T-helper 9 cell (primary cell): ENCODE measurements at regions not wholly inside any gene's neighbourhood (a gene's known extent, or its start where the extent isn't known, plus 50 kb on each side); places are given as distances from the start of the nearest gene placed in this dataset.
"Not testable (repeated sequence)": the region's sequence is repeated elsewhere in the genome, so short reads cannot be mapped to it uniquely, and the experiment has no call there.

Experiments
- DNase-seq: peaks from one replicate; pipeline ENCODE4 v3.0.0-alpha.2; 2020

DNA sequence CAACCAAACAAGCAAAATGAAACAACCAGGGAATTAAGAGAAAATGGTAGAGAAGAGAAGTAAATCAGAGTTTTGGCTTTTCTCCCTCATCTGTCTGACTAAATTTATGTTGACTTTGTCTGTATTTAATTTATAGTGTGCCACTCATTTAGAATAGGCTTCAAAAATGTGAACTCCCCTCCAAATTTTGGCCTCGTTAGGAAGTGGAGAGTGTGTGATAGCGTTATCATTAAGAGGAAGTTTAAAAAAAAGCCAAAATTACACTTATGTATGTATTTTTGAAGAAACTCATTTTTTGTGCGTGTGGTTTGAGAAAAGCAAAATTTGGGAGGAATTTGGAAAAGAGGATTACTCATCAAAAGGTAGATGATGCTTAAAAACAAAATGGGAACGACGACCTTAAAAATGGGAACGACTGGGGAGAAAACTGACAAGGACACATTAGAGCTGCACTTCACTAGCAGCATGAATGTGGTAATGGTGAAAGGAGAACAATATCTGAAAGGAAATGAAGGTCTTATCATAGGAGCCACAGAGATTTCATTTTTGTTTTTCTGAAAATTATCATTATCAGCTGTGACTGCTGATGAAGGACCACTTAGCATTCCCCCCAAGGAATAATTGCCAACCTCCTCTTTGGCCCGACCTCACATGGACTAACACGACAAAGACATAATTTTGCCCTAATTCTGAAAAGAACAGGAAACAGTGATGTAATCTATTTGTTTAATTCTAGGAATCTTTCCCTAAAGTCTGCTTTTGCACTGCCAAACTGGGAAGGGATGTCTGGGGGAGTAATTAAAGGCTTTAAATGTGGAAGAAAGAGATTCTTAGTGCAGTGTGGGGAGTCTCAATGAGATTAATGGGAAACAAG is 163.2 kb upstream of the P2RY1 start:
- DNase-seq: no peak

DNA sequence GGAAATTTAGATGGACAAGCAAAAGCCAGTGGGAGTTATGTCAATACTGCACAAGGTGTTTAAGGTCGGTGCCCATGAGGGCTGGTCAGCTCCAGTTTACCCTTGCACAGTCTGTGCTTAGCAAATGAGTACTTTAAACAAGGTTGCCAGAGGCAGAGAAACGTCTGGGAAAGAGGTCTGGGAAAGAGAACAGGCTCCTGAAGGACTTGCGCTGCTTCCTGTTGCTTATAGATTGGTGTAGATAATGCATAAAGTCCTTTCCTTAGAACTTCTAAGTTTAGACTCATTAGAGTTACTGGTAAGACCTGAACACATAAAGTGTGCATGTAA is 162.6 kb upstream of the P2RY1 start:
- no peak for DNase-seq

DNA sequence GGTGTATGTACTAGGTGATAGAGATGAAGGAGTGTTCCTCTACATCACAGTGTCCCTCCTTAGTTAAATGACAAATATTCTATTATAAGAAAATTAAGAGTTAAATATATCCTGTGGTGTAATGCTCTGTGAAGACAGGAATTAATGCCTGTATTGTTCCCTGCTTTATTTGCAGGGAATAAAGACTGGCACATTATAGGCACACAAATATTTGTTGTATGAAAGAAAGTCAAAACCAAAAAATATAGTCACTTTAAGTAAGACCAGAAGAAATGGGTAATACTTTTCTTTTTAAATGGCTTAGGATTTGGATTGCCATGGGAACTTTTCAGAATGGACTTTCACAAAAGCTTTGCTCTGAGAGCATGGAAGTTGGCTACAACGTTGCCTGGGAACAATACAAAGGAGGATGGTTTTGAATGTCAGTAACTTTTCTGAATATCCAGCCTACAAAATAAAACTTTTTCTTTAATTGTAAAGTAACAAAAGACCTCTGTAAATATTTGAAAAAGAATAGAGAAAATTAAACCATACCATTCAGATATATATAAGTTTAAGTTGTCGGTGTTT is 158.0 kb upstream of the P2RY1 start:
- no peak for DNase-seq

DNA sequence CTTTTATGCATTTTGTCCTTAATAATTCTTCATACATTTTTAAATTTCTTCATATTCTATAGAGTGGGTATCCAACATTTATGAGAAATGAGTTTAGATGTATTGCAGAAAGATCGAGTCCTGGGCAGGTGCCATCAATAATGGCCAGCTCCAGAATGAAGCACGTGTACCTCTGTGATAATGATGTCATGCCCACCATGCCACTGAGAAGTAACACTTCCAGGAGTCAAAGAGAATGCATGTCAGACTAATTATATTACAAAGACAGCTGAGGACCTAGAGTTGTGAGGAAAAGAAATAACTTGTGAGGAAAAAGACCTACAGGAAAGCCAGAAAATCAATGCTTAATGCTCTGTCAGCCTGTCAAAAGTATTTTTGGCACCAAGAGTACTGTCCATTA is 157.4 kb upstream of the P2RY1 start:
- no peak for DNase-seq

DNA sequence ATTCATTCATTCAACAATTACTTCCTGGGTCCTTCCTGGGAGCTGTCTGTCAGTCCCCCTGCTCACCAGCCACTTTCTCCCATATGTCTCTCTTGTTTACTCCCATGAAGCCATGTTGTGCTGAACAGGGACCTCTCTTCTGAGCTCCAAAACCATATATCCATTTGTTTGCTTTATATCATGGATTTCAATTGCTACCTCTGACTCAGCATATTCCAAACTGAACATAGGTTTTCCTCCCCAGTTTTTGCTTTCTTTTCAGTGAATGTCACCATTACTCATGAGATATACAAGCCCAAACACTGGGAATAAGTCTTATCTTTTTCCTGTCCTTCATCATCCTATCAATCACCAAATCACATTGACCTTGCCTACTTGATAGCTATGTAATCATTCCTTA is 152.5 kb upstream of the P2RY1 start:
- DNase-seq: no peak

DNA sequence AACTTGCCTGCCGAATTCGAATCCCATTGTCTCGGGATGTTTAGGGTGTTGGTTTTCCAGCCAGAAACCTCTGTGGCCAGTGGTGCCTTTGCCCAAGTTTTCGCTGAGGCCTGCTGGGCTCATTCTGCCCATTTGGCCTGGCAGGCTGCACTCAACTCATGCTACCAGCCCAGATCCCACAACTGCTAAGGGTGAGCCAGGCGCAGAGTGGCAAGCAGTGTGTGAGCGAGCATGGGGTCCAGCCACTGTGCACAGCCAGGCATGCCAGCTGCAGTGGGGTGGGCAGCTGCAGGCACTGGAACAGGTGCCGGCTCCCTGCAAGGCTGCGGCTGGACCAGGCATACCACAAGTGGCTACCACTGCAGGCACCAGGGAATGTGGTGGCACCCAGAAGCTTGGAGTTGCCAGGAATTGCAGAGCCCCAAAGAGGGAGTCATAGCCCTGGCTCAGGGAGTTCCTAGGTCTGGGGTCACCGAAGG is 151.4 kb upstream of the P2RY1 start:
- DNase-seq: no peak

DNA sequence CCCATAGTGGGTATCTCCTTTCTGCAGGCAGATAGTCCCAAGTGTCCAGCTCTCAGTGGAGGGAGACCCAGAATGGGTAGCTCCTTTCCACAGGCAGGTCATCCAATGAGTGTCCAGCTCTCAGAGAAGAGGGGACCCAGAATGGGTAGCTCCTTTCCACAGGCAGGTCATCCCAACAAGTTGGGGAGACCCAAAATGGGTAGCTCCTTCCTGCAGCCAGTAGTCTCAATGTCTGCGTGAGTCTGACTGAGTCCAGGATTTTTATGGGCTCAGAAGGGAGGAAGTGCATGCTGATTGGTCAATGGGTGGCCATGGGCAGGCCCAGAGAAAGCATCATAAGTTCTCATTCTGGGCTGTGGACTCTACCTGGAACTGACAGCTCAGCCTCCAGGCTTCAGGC is 150.7 kb upstream of the P2RY1 start:
- DNase-seq: no peak

DNA sequence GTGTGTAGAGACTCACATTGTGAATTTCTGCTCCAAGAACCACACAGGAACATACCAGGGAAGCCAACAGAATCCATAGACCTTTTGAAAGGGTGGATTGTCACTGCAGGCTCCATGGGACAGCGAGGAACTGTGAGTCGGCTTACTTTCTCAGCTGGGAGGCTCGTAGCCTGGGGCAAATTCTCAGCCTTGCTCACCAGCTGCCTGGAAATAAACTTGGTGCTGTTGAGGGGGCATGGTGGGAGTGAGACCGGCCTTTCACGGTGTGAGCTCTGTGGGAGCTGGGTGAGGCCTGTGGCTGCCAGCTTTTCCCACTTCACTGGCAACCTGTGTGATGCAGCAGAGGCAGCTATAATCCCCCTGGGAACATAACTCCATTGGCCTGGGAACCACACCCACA is 146.6 kb upstream of the P2RY1 start:
- DNase-seq: no peak

DNA sequence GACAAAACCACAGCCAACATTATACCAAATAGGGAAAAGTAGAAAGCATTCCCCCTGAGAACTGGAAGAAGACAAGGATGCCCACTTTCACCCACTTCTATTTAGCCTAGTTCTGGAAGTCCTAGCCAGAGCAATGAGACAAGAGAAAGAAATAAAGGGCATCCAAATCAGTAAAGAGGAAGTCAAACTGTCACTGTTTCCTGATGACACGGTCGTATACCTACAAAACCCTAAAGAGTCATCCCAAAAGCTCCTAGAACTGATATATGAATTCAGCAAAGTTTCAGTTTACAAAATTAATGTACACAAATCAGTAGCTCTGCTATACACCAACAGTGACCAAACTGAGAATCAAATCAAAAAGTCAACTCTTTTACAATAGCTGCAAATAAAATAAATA is 142.6 kb upstream of the P2RY1 start:
- not testable (repeated sequence) for DNase-seq

DNA sequence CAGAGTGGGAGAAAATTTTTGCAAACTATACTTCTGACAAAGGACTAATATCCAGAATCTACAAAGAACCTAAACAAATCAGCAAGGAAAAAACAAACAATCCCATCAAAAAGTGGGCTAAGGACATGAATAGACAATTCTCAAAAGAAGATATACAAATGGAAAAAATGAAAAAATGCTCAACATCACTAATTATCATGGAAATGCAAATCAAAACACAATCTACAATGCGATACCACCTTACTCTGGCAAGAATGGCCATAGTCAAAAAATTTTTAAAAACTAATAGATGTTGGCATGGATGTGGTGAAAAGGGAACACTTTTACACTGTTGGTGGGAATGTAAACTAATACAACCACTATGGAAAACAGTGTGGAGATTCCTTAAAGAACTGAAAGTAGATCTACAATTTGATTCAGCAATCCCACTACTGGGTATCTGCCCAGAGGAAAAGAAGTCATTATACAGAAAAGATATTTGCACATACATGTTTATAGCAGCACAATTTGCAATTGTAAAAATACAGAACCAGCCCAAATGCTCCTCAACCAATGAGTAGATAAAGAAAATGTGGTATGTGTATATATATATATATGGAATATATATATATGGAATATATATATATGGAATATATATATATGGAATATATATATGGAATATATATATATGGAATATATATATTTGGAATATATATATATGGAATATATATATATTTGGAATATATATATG is 141.2 kb upstream of the P2RY1 start:
- not testable (repeated sequence) for DNase-seq

DNA sequence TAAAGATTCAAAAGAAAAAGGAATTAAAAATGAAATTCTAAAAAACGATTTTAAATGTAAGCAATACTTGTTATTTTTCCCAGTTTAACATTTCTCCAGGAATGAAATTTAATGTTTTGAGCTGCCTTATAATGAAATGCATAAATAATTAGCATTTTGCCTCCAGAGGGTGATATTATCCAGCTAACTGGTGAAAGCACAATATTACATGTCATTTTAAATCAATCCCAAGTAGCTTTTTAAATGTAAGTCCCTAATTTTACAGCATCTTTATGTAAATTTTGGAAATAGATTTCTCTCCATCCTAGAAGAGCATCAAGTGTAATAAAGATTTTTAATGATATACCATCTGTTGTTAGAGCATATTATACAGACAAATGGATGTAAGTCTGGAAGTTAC is 139.1 kb upstream of the P2RY1 start:
- DNase-seq: no peak

DNA sequence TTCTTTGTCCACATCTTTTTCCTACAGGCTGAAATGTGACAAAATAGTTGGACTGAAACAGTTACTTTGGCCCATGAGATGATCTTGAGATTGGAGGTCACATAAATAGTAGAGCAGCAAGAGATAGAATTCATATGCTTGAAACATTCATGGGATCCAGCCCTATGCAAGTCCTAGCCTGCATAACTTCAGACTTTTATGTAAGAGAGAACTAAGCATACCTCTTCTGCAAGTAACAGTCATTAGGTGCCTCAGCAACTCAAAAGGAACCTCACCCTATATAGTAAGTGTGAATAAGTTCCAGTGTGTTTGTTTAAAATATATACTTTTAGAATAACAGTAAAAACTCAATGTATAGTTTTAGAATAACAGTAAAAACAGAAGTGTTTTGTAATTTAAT is 138.0 kb upstream of the P2RY1 start:
- no peak for DNase-seq

DNA sequence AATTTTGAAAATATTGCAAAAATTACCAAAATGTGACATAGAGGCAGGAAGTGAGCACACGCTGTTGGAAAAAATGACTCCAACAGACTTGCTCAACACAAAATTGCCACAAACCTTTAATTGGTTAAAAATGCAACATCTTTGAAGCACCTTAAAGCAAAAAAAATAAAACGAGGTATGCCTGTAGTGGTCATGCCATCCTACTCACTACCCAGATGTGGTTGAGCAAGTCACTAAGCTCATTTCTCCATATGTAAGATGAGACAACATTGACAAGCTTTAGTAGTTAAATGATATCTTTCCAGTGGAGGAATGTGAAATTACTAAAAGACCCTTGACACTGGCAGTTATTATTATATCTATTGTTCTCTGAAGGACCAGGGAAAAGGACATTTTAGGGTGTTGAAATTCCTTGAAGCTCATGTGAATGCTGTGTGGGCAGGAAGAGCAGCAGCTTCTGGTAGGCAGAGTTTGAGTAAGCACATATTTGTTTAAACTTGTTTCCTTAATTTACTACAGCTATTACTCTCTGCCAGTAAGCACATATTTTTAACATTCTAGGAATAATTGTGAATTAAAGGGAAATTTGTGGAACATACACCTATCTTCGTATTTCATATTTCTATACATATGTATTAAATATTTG is 131.6 kb upstream of the P2RY1 start:
- no peak for DNase-seq

DNA sequence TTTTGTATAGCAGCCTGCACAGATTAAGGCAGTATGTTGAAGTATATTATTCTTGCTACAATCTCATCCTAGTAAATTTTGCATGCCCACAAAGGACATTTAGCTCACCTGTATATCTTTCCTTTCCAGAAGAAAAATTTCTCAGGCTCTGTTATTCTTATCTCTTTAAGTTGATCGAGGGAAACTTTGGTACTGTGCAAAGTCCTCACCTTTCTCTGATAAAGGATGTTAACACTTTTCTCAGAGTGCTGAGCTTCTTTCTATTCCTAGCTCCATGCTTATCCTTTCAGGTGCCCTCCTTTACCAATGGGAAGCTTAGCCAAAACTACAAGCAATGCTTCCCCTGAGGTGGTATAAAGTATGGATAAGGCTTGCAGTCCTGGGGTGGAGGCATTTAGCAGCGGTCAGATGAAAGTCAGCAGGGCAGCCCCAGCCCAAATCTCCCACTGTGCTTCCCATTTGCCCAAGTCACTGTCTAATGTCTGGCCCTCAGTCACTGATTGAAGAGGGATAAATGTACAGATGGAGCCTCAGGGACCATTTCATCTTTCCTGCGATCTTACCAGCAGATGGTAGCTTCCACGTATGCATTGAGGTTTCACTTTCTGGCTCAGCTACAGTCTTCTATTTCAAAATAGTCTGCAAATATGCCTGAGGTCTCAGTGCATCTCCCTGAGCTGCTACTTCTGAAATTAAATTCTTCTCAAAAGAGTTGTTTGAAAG is 127.8 kb upstream of the P2RY1 start:
- DNase-seq: no peak

DNA sequence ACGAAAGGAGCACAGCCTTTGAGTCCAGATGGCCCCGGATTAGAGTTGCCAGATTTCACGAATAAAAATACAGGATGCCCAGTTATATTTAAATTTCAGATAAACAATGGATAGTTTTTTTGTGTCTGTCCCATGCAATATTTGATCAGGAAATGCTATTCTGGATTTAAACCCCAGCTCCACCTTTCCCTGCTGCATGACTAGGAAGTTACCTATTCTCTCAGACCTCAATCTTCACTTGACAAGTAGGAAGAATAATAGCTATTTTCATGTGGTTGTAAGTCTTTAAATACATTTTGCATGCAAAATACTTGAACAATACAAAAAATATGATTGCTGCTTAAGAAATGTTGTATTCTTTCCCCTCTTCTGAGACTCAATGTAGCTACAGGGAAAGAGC is 125.3 kb upstream of the P2RY1 start:
- DNase-seq: no peak

DNA sequence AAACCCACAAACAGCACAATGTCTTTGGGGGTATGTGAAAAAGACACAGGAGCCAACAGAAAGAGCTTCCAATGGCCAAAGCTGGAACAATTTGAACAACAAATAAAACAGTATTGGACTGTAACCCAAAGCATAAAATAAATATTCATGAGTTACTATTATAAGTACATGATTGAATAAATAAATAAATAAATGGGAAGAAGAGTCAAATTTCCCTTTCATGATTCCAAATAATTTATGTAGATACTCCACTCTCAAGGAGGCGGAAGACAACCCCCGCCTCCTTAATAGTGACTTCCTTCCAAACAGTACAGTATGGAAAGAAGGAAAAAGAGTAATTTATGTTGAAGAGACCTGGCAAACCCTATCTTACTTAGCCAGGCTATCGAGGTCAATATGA is 124.4 kb upstream of the P2RY1 start:
- DNase-seq: no peak

DNA sequence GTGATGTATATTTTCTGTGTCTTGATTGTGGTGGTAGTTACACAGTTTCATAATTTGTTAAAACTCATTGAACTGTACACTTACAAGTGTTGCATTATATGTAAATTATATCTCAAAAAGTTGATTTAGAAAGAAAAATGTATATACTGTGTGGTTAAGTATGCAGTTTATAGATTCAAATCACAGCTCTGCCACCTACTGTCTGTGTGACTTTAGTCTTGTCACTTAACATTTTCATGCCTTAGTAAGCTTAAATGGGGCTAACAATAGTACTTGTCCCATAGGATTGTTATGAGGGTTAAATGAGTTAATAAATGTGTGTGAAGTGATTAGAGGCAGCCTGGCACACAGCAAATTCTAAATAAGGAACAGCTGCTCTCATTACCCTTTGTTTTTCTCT is 120.9 kb upstream of the P2RY1 start:
- no peak for DNase-seq

DNA sequence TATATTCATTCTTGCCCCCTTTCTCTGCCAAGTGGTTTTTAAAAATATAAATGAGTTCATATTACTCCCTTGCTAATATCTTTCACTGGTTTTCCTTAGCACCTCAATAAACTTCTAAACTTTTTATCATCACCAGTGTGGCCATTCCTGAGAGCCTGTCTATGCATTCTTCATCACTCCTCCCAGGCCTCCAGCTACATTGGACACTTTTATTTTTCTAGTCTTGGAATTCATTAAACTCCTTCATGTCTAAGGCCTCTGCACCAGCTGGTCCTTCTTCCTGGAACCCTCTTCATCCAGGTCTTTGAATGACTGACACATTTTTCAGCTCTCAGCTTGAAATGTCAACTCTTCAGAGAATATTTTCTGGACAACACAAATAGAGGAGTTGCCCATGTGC is 120.4 kb upstream of the P2RY1 start:
- no peak for DNase-seq

DNA sequence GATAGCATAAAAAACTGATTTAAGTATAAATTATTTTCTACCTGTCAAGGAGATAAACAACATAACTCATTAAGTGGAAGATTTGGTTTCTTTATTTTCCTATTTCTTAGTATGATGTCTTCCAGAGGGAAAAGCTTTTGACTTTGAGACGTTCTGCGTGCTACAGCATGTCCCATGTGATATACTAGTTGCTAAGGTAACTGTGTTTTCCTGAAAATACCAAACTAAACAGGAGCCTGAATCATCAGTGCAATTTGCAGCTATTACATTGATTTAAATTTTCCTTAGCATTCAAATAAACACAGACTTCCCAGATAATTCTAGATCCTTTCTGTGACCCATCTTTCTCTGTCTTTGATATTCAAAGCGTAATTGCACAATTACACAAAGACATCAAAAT is 117.7 kb upstream of the P2RY1 start:
- DNase-seq: no peak

DNA sequence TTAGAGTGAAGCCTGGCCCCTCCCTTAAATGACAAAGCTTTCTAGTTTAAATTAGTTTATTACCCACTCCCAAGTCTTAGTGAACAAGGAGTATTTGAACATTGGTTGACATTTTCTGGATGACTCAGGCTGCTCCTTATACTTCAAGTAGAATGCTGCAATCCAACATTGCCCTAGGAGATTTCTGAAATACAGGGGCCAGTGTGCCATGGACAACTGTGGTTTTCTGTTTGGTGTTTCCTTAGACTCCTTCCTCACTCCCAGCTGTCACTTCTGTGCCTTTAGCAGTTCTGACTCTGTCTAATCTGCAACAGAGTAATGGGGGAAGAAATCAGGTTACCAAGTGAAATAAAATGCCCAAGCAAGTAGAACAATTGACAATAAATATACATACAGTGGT is 116.1 kb upstream of the P2RY1 start:
- DNase-seq: no peak

DNA sequence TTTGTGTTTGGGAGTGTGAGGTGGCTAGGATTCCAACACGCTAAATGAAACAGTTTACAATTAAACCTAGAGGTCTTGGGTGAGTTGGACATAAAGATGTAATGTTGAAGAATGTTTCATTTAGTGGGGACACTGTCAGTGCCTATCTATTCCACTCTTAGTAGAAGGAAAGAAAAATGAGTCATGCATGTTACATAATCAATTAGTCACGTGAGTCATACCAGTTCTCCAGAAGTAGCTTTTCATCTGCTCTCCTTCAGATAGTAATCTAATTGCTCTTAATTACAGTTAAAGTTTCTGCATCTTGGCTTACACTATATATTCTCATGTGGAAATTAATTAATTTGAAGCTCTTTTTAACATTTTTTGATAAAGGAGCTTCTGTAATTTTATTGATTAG is 115.7 kb upstream of the P2RY1 start:
- DNase-seq: no peak

DNA sequence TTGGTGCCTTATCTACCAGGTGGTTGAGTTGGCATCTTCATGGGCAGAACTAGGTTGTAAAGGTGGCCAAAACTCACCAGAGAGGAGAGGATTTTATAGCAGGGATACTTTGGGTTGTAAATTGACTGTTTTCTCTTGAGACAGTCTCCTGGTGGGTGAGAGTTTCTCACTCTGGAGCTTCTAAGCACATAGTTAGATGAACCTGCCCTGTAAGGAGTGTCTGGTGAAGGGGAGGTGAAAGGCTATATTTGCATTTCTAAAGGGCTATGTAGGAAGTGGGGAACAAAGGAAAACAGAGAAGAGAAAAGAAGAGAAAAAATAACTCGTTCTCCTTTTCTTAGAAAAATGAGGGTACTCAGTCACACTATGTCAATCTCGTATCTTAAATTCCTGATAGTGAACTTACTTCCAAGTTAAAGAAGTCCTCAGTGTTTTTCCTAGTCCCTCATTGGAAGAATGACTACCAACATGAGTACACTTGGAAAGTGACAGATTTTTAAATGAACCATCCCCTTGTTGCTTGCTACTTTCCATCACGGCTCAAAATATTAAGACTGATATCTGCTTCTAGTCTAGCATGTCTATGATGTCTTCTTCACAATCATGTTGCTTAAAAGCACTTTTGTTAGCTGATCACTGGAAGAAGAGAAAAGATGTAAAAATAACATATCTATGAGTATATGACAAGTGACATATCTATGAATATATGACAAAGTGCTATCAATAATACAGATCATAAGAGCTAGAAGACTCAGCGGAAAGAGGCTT is 113.8 kb upstream of the P2RY1 start:
- no peak for DNase-seq
